ENCODE measurements at regions not wholly inside any gene's neighbourhood (a gene's known extent, or its start where the extent isn't known, plus 50 kb on each side); places are given as distances from the start of the nearest gene placed in this dataset.

DNA sequence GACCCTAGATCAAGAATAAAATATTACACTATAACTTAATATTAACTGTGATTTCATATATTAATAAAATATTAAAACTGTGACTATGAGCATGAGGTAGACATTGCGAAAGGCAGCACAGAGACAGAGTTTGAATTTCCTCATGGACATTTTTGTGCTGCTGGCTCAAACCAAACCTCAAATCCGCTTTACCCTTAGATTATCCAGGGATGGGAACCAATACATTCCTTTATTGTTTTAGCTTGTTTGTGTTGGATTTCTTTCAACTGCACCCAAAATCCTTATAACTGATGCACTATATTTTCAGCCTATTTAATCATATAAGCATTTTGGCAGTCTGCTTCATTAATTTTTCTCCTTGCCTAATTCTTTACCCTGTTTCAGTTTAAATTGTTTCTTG, 436.7 kb downstream of the ATP23 start:
- DNase-seq = no peak

GRCh38 chr12:58381546-58381945, 440.2 kb downstream of the ATP23 start:
- no peak for DNase-seq

DNA sequence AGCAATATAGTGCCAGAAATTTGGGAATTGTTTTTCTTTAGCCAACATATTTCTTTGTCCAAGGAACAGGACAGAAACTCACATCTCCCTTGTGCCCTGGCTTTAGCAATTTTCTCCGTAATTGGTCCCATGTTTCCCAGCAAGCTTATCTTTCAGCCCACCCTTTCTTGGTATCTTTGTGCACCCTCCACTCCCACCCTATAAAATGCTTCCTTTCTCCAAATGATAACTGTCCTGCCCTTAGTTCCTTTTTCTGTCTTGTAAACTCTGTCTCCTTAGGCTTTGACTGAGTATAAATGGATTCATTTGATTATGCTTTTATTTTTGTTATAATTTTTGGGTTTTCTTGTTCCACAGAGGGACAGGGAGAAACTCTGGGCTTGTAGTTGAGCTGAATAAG, 442.8 kb downstream of the ATP23 start:
- no peak for DNase-seq

GRCh38 chr12:58386136-58386535, 444.8 kb downstream of the ATP23 start:
- no peak for DNase-seq

GRCh38 chr12:58387199-58387598, 445.8 kb downstream of the ATP23 start:
- DNase-seq = no peak

GRCh38 chr12:58388261-58388660, 446.9 kb downstream of the ATP23 start:
- no peak for DNase-seq

- DNase-seq = no peak
Observed at GRCh38 chr12:58393152-58393551, 451.8 kb downstream of the ATP23 start.

- DNase-seq = no peak
Observed at GRCh38 chr12:58395056-58395455, 453.7 kb downstream of the ATP23 start.

DNA sequence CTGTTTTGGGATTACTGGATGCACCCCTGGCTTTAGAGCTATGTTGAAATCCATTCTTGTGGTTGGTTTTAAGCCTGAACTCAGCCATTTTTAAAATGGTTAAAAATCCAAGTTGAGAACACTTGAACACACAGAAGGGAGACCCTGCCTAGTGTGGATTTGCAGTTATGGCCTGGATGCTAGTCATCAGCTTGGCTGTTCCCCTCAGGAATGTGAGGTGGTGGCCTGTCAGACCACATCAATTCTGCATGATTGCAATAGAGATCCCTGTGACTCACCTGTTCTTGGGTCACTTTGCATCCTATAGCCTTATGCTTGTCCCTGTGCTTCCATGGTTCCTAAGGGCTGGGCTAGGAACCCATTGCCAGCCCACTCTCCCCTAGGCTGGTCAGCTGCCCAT, 454.1 kb downstream of the ATP23 start:
- no peak for DNase-seq

DNA sequence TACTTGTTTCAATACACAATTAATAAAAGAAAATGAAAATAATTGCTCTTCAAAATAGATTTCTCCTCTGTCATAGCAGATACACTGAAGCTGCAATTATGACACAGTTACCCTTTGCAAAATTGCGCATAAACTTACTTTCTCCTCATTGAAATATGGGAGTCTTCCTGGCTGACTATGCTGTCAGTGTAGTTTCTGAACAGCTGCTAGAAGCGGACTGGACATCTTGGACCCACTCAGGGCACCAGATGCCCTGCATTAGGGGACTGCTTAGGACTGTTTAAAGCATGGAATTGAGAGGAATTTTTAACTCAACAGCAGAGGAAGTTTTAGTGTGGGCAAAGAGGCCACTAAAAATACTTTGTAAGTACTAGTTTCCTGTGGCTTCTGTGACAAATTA, 454.9 kb downstream of the ATP23 start:
- no peak for DNase-seq

DNA sequence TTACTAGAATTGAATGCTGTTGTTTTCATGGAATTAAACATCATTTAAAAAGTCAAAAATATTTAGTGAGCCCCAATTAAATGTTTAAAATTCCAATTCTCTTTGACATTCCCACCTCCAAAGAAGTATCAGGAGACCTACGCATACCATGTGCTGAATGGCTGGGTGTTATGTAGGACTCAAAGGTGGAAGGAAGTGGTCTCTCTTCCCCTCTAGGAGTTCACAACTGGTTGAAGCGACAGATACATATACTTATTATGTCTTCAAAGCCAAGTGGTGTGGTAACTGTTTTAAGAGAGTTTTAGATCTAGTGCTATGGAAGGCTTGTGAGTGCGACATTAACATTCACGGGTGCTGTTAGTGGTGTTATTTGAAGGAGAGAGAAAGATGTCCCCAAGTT, 464.0 kb downstream of the ATP23 start:
- no peak for DNase-seq

DNA sequence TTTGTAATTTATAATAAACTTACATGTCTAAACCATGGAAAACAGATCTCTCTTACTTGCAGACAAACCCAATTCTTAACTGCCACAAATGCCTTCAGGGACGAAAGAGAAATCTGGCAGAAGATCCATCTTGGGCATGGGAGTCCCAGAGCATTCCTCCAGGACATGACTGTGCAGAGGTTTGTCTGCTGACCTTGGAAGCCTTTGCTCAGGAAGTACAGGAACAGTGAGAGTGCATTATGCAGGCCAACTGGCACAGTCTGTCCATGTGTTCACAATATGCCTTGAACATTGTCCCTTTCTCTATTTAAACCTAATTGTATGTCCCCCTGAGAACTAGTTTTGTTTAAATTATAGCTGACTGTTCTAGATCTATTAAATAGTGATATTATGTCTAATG, 467.1 kb downstream of the ATP23 start:
- no peak for DNase-seq

DNA sequence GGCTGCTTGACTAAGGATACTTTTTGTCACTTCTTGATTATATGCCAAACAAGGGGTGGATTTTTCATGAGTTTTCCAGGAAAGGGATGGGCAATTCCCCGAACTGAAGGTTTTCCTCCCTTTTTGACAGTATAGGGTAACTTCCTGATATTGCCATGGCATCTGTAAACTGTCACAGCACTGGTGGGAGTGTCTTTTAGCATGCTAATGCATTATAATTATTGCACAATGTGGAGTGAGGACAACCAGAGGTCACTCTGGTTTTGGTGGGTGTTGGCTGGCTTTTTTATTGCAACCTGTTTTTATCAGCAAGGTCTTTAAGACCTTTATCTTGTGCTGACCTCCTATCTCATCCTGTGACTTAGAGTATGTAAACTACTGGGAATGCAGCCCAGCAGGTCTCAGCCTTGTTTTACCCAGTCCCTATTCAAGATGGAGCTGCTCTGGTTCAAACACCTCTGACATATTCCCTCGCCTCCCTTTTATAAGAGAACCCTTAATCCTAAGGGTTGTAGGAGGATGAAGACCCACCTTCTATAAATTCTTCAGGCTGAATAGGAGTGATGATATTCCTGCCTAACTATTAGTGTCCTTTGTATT, 471.2 kb downstream of the ATP23 start:
- DNase-seq = no peak

- DNase-seq = no peak
Observed at GRCh38 chr12:58413794-58414193, 472.4 kb downstream of the ATP23 start.

GRCh38 chr12:58414398-58414871, 473.1 kb downstream of the ATP23 start:
- DNase-seq = no peak

- no peak for DNase-seq
Observed at GRCh38 chr12:58415716-58416115, 474.3 kb downstream of the ATP23 start.

GRCh38 chr12:58416236-58416635, 474.9 kb downstream of the ATP23 start:
- no peak for DNase-seq

- no peak for DNase-seq
Observed at GRCh38 chr12:58419196-58419760, 477.9 kb downstream of the ATP23 start.

DNA sequence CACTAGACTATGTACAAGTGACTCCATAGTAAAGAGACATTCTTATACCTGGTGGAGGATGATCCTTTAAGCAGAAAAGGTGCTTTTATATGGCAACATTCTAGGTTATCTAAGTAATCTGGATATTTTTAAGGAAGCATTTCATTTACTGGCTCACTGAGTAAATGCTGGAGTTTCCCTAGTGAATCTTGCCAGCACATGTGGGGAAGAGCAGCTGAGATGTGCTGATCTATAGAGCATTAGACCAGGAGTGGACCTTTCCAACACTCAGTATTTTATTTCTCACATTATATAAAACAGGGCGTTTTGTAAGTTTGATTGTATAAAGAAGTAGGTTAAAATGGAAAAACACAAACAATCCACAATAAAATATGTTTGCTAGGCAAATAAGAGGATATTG, 478.5 kb downstream of the ATP23 start:
- DNase-seq = no peak

GRCh38 chr12:58420503-58420902, 479.1 kb downstream of the ATP23 start:
- no peak for DNase-seq

GRCh38 chr12:58421990-58422389, 480.6 kb downstream of the ATP23 start:
- no peak for DNase-seq

GRCh38 chr12:58424735-58425392, 483.5 kb downstream of the ATP23 start:
- DNase-seq = no peak

DNA sequence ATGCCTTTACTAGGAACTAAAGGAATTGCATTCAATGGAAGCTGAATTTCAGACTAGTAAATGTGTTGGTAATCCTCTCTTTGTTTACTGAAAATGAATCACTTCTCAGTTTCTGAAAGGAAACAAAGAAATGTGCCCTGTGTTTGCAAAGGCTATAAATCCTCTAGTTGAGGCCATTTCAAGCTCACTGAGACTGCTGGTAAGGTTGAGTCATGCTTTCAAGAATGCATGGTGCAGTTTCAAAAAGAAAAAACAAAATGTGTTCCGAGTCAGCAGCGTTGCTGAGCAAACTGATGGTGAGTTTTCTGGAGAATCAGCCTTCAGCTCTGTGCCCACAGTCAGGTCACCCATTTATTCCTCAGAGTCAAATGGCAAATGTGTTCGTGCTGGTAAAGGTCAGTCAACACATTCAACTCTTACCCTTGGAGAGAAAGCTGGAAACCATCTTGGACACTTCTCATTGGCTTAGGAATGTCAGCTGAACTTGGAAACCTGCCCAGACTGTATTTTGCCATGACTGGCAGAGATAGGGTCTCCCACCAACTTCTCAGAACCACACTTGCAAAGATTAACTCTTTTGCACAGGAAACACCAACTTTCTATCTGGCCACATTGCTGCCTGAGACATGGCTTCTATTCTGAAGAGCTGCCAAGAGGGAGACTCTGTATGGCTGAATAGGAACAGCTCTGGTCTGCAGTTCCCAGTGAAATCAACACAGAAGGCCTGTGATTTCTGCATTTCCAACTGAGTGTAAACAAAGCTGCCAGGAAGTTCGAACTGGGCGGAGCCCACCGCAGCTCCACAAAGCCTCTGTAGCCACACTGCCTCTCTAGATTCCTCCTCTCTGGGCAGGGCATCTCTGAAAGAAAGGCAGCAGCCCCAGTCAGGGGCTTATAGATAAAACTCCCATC, 484.4 kb downstream of the ATP23 start:
- DNase-seq = peak; percentile 36 to 42

All from activated T-cell treated with anti-CD3 and anti-CD28 coated beads, Interleukin-2, amount 50 U/mL, for 48 hours (primary cell).